Keratinocyte (primary cell): ENCODE measurements at regions not wholly inside any gene's neighbourhood (a gene's known extent, or its start where the extent isn't known, plus 50 kb on each side); places are given as distances from the start of the nearest gene placed in this dataset.

Experiments used
- DNase-seq: peaks from one replicate; pipeline ENCODE4 v3.0.0-alpha.2; 2011; ENCODE audit warnings: low read depth, missing footprints, low spot score
- FAIRE-seq: peaks from 2 replicates; lab custom pipeline; 2011; peaks lifted over from hg19 to GRCh38; lab: Jason Lieb, UNC
- H2AFZ ChIP-seq: 2 replicates; pipeline ENCODE4 v1.6.0; 2012; ENCODE audit warnings: low read length, control low read depth, inconsistent platforms; ENCODE audit not compliant: control insufficient read depth
- H3K27ac ChIP-seq: 2 replicates; pipeline ENCODE4 v1.5.1; 2011; ENCODE audit warnings: low read length; ENCODE audit not compliant: control insufficient read depth, insufficient read depth
- H3K27me3 ChIP-seq: 3 replicates; pipeline ENCODE4 v1.6.0; 2011; ENCODE audit warnings: low read length; ENCODE audit not compliant: control insufficient read depth, insufficient read depth; ENCODE audit errors: extremely low read depth
- H3K36me3 ChIP-seq, 2 experiments: 2 replicates in 1 of 2; 3 replicates in 1 of 2; pipeline ENCODE4 v1.5.1; 2011; ENCODE audit warnings: low read length in 2 of 2, mild to moderate bottlenecking in 1 of 2; ENCODE audit not compliant: control insufficient read depth in 2 of 2, insufficient read depth in 2 of 2; ENCODE audit errors: extremely low read depth in 1 of 2
- H3K4me1 ChIP-seq: 3 replicates; pipeline ENCODE4 v1.5.1; 2011; ENCODE audit warnings: low read length; ENCODE audit not compliant: control insufficient read depth, insufficient read depth; ENCODE audit errors: extremely low read depth
- H3K4me2 ChIP-seq: 3 replicates; pipeline ENCODE4 v1.6.0; 2011; ENCODE audit warnings: low read depth, low read length; ENCODE audit not compliant: control insufficient read depth, insufficient read depth; ENCODE audit errors: extremely low read depth
- H3K4me3 ChIP-seq, 3 experiments: fragments of 200-600 bp in 1 of 3; sonication (generic) in 1 of 3; 2 replicates in 2 of 3; 3 replicates in 1 of 3; pipeline ENCODE4 v1.5.1; 2011 to 2016; ENCODE audit warnings: low read length in 3 of 3, mild to moderate bottlenecking in 3 of 3, control low read depth in 2 of 3, inconsistent platforms in 1 of 3, low read depth in 1 of 3, mixed read lengths in 1 of 3, mixed run types in 1 of 3, moderate library complexity in 1 of 3; ENCODE audit not compliant: control insufficient read depth in 2 of 3, insufficient read depth in 2 of 3; ENCODE audit errors: extremely low read depth in 1 of 3
- H3K79me2 ChIP-seq: 2 replicates; pipeline ENCODE4 v1.6.0; 2012; ENCODE audit warnings: low read length; ENCODE audit not compliant: control insufficient read depth, insufficient read depth
- H3K9ac ChIP-seq: 3 replicates; pipeline ENCODE4 v1.6.0; 2011; ENCODE audit warnings: low read length; ENCODE audit not compliant: control insufficient read depth, insufficient read depth; ENCODE audit errors: extremely low read depth
- H3K9me1 ChIP-seq: 3 replicates; pipeline ENCODE4 v1.6.0; 2011; ENCODE audit warnings: low read length; ENCODE audit not compliant: control insufficient read depth, insufficient read depth; ENCODE audit errors: extremely low read depth
- H3K9me3 ChIP-seq: 2 replicates; pipeline ENCODE4 v1.5.1; 2012; ENCODE audit warnings: low read depth, low read length; ENCODE audit not compliant: control insufficient read depth
- H4K20me1 ChIP-seq: 3 replicates; pipeline ENCODE4 v1.6.0; 2011; ENCODE audit warnings: low read length; ENCODE audit not compliant: control insufficient read depth, insufficient read depth; ENCODE audit errors: extremely low read depth
- EZH2 ChIP-seq: IDR thresholded peaks from one replicate; pipeline ENCODE4 v1.6.1; 2012; ENCODE audit warnings: inconsistent platforms, mild to moderate bottlenecking, low read length, moderate library complexity
- dilution Hi-C: fragments of 300-500 bp; cut with MboI; formaldehyde crosslinking; loops from one replicate; pipeline ENCODE4 v1.7.0; 2020; ENCODE audit warnings: low sequenced_read_pairs; ENCODE audit not compliant: extremely low pct_ligation_motif_present
- TF ChIP-seq, protein P1 (sequence below), 3 experiments: IDR thresholded peaks in 1 of 3; conservative IDR thresholded peaks in 1 of 3; optimal IDR thresholded peaks in 1 of 3; 2 replicates in 2 of 3; 3 replicates in 1 of 3; pipeline versions ENCODE3 to v1.5.1; 2011; ENCODE audit warnings: low read length in 3 of 3, mild to moderate bottlenecking in 3 of 3, moderate library complexity in 2 of 3, control low read depth in 1 of 3, inconsistent platforms in 1 of 3; ENCODE audit not compliant: insufficient read depth in 2 of 3; ENCODE audit errors: extremely low read depth in 1 of 3

DNA sequence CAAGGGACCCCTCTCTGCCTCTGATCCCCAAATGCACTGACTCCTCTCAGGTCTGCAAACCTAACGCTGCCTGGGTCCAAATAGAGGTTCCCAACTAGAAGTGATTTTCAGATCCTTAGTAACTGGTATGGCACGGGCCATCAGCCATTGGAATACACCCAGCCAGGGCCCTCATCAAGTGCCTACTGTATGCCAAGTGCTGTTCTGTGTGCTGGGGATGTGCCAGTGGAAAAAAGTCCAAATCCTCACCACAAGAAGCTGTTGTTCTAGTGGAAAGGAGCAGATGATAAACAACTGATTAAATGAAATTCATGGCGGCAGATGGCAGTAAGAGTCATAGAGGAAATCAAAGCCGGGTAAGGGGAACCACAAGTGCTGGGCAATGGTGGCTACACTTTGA, 57.2 kb upstream of the MED9 start:
- Histone ChIP-seq H3K79me2 (no peaks in the 10 kb centered on the region), H3K9me3 (no peaks in the 10 kb centered on the region), H4K20me1 (no peaks in the 10 kb centered on the region), H3K9ac (no peak overlapping the region), H3K4me1 (peaks cover 8% of the 10 kb centered on the region), H3K27ac (no peak overlapping the region), H2AFZ (no peak overlapping the region), H3K4me3 (no peak overlapping the region), H3K36me3 (no peaks in the 10 kb centered on the region), H3K9me1 (no peaks in the 10 kb centered on the region), H3K4me2 (no peak overlapping the region), H3K27me3 (peaks cover 7% of the 10 kb centered on the region)
- DNase-seq: no peak
- no peak for FAIRE-seq
- TF ChIP-seq, protein P1, sequence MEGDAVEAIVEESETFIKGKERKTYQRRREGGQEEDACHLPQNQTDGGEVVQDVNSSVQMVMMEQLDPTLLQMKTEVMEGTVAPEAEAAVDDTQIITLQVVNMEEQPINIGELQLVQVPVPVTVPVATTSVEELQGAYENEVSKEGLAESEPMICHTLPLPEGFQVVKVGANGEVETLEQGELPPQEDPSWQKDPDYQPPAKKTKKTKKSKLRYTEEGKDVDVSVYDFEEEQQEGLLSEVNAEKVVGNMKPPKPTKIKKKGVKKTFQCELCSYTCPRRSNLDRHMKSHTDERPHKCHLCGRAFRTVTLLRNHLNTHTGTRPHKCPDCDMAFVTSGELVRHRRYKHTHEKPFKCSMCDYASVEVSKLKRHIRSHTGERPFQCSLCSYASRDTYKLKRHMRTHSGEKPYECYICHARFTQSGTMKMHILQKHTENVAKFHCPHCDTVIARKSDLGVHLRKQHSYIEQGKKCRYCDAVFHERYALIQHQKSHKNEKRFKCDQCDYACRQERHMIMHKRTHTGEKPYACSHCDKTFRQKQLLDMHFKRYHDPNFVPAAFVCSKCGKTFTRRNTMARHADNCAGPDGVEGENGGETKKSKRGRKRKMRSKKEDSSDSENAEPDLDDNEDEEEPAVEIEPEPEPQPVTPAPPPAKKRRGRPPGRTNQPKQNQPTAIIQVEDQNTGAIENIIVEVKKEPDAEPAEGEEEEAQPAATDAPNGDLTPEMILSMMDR (optimal IDR thresholded peaks at IDR 0.05 in 1 of 3, IDR thresholded peaks at IDR 0.05 in 1 of 3, conservative IDR thresholded peaks at IDR 0.05 in 1 of 3; ENCODE audit: extremely low read depth in 1 of 3, insufficient read depth in 2 of 3, low read length in 3 of 3): no peak
- no peak for TF ChIP-seq EZH2
- dilution Hi-C loops: no loop called here

DNA sequence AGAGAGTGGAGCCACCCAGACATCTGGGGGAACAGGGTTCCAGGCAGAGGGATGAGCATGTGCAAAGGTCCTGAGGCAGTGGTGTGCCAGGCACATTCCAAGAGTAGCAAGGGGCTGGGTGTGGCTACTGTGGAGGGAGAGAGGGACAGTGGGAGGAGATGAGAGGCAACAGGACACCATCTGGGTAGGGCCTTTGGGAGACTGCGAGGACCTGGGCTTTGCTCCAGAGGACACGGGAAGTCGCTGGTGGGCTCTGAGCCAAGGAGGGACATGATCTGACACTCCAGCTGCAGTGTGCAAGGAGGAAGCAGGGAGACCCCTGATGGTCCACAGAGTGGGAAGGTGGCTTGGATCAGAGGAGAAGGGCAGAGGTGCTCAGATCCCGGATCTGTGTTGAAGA, 56.7 kb upstream of the MED9 start:
- H3K4me2 ChIP-seq: no peak overlapping the region
- no peak overlapping the region for H3K9ac ChIP-seq
- no peaks in the 10 kb centered on the region for H3K79me2 ChIP-seq
- H3K27ac ChIP-seq: no peak overlapping the region
- TF ChIP-seq, protein P1 (optimal IDR thresholded peaks at IDR 0.05 in 1 of 3, IDR thresholded peaks at IDR 0.05 in 1 of 3, conservative IDR thresholded peaks at IDR 0.05 in 1 of 3; ENCODE audit: extremely low read depth in 1 of 3, insufficient read depth in 2 of 3, low read length in 3 of 3): no peak
- peaks cover 6% of the 10 kb centered on the region for H3K4me1 ChIP-seq
- no peaks in the 10 kb centered on the region for H3K9me1 ChIP-seq
- H4K20me1 ChIP-seq: no peaks in the 10 kb centered on the region
- no peaks in the 10 kb centered on the region for H3K9me3 ChIP-seq
- H3K36me3 ChIP-seq: no peaks in the 10 kb centered on the region
- FAIRE-seq: no peak
- no peak for DNase-seq
- H3K27me3 ChIP-seq: peaks cover 7% of the 10 kb centered on the region
- no peak overlapping the region for H3K4me3 ChIP-seq
- dilution Hi-C loops: no loop called here
- H2AFZ ChIP-seq: no peak overlapping the region
